Endodermal cell (in vitro differentiated cells): ENCODE measurements at regions not wholly inside any gene's neighbourhood (a gene's known extent, or its start where the extent isn't known, plus 50 kb on each side); places are given as distances from the start of the nearest gene placed in this dataset.

Experiments used
- DNase-seq: peaks from one replicate; pipeline ENCODE4 v3.0.0-alpha.2; 2017
- H3K27ac ChIP-seq: 2 replicates; pipeline ENCODE4 v1.5.1; 2013; ENCODE audit warnings: mild to moderate bottlenecking, low read depth, low read length, moderate library complexity
- H3K27me3 ChIP-seq: 2 replicates; pipeline ENCODE4 v1.6.1; 2013; ENCODE audit warnings: mild to moderate bottlenecking, low read length, moderate library complexity; ENCODE audit not compliant: insufficient read depth, control insufficient read depth, poor library complexity, severe bottlenecking
- H3K36me3 ChIP-seq: 2 replicates; pipeline ENCODE4 v1.7.0; 2013; ENCODE audit warnings: mild to moderate bottlenecking, low read length, moderate library complexity; ENCODE audit not compliant: control insufficient read depth, insufficient read depth
- H3K4me1 ChIP-seq: one replicate; pipeline ENCODE4 v1.7.0; 2013; ENCODE audit warnings: low read length; ENCODE audit not compliant: control insufficient read depth, insufficient read depth
- H3K4me3 ChIP-seq: 2 replicates; pipeline ENCODE4 v1.5.1; 2013; ENCODE audit warnings: mild to moderate bottlenecking, low read length, moderate library complexity
- H3K9ac ChIP-seq: 2 replicates; pipeline ENCODE4 v1.6.1; 2013; ENCODE audit warnings: mild to moderate bottlenecking, low read length, moderate library complexity; ENCODE audit not compliant: poor library complexity, severe bottlenecking; ENCODE audit errors: extremely low read depth
- H3K9me3 ChIP-seq: 2 replicates; pipeline ENCODE4 v1.6.1; 2013; ENCODE audit warnings: mild to moderate bottlenecking, low read length, moderate library complexity; ENCODE audit not compliant: control insufficient read depth
- H3K27ac Mint-ChIP-seq: 2 replicates; pipeline ENCODE4 v1.8.0; 2020; ENCODE audit warnings: mixed read lengths
- H3K27me3 Mint-ChIP-seq: 2 replicates; pipeline ENCODE4 v1.8.0; 2021; ENCODE audit warnings: mild to moderate bottlenecking, mixed read lengths; ENCODE audit not compliant: insufficient read depth
- H3K36me3 Mint-ChIP-seq: 2 replicates; pipeline ENCODE4 v1.8.0; 2020; ENCODE audit warnings: low read depth, mixed read lengths
- H3K4me1 Mint-ChIP-seq: 2 replicates; pipeline ENCODE4 v1.8.0; 2020; ENCODE audit warnings: mixed read lengths
- H3K4me3 Mint-ChIP-seq: 2 replicates; pipeline ENCODE4 v1.8.0; 2020; ENCODE audit warnings: mild to moderate bottlenecking, moderate library complexity, mixed read lengths
- H3K9me3 Mint-ChIP-seq: 2 replicates; pipeline ENCODE4 v1.8.0; 2020; ENCODE audit warnings: mild to moderate bottlenecking, mixed read lengths
- CTCF ChIP-seq: fragments of 200-600 bp; sonication (generic); conservative IDR thresholded peaks from 2 replicates; pipeline ENCODE4 v1.5.0; 2021; ENCODE audit warnings: antibody characterized with exemption, mild to moderate bottlenecking
- WGBS, 2 experiments: methylation state at CpG; one replicate each; pipeline versions ENCODE4 v1.1.5 to v1.1.7; 2013; ENCODE audit warnings: missing lambda C conversion rate in 2 of 2, mixed read lengths in 1 of 2; ENCODE audit not compliant: insufficient coverage in 1 of 2, insufficient read length in 1 of 2; 5-methylcytosine and 5-hydroxymethylcytosine counted together

DNA sequence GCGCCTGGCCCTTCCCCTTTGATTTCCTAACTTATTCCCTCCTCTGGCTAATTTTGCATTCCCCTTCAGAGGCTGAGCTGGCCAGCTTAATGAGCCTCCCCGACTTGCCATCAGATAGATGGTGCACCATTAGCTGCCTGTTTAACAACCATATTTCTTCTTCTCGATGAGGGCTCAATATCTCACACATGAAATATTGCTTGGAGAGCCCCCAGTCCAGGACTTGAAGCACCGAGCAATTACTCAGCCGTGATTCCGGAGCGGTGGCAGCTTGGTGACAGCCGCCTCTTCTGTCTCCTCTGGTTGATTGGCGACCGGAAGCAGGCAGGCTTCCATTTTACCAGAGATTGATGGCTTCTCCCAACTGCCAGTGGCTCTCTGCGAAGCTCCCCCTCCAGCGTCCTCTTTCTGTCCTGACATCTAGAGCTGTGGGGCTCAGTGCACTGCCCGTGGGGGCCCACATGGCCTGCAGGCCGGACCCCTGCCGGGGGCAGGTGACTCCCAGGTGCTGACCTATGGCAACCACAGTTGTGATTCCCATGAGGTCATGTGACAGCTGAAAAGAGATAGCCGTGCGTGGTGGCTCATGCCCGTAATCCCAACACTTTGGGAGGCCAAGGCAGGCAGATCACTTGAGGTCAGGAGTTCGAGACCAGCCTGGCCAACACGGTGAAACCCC lies 133.7 kb upstream of the SEC14L1 start:
- peaks cover 13% of the 10 kb centered on the region for H3K9me3 ChIP-seq
- no peaks in the 10 kb centered on the region for H3K4me1 ChIP-seq
- no peak overlapping the region for H3K9ac ChIP-seq
- no peaks in the 10 kb centered on the region for H3K27me3 Mint-ChIP-seq
- H3K36me3 Mint-ChIP-seq: peaks cover 3% of the 10 kb centered on the region
- TF ChIP-seq CTCF: no peak
- peaks cover 15% of the 10 kb centered on the region for H3K9me3 Mint-ChIP-seq
- 87 to 92% methylated on average over 17 to 20 of the region's 20 CpGs for WGBS, 2 experiments
- H3K4me3 Mint-ChIP-seq: no peak overlapping the region
- no peak overlapping the region for H3K27ac Mint-ChIP-seq
- no peak for DNase-seq
- H3K27me3 ChIP-seq: no peaks in the 10 kb centered on the region
- H3K36me3 ChIP-seq: no peaks in the 10 kb centered on the region
- peaks cover 7% of the 10 kb centered on the region for H3K4me1 Mint-ChIP-seq
- no peak overlapping the region for H3K4me3 ChIP-seq
- H3K27ac ChIP-seq: no peak overlapping the region

- Histone ChIP-seq H3K4me1 (no peaks in the 10 kb centered on the region), H3K27ac (no peak overlapping the region), H3K9me3 (peaks cover 13% of the 10 kb centered on the region), H3K36me3 (no peaks in the 10 kb centered on the region), H3K27me3 (no peaks in the 10 kb centered on the region), H3K9ac (no peak overlapping the region), H3K4me3 (no peak overlapping the region)
- Mint-ChIP-seq H3K4me1 (no peaks in the 10 kb centered on the region), H3K27ac (no peak overlapping the region), H3K4me3 (no peak overlapping the region), H3K27me3 (no peaks in the 10 kb centered on the region), H3K9me3 (peaks cover 15% of the 10 kb centered on the region), H3K36me3 (peaks cover 3% of the 10 kb centered on the region)
- DNase-seq: no peak
- 92 to 100% methylated on average over 1 to 2 of the region's 2 CpGs for WGBS, 2 experiments
- TF ChIP-seq CTCF: no peak
Measured at GRCh38 chr17:77009877-77010276, 130.9 kb upstream of the SEC14L1 start.

GRCh38 chr17:77010667-77011066 lies 130.1 kb upstream of the SEC14L1 start:
- H3K9me3 Mint-ChIP-seq: peaks cover 15% of the 10 kb centered on the region
- no peaks in the 10 kb centered on the region for H3K27me3 Mint-ChIP-seq
- no peak for TF ChIP-seq CTCF
- Histone ChIP-seq H3K9me3 (peaks cover 13% of the 10 kb centered on the region), H3K27ac (no peak overlapping the region), H3K4me3 (no peak overlapping the region), H3K9ac (no peak overlapping the region), H3K36me3 (no peaks in the 10 kb centered on the region), H3K27me3 (no peaks in the 10 kb centered on the region), H3K4me1 (no peaks in the 10 kb centered on the region)
- H3K27ac Mint-ChIP-seq: no peak overlapping the region
- no peak for DNase-seq
- no peaks in the 10 kb centered on the region for H3K4me1 Mint-ChIP-seq
- no peak overlapping the region for H3K4me3 Mint-ChIP-seq
- peaks cover 3% of the 10 kb centered on the region for H3K36me3 Mint-ChIP-seq
